H9 (cell line): ENCODE measurements at regions not wholly inside any gene's neighbourhood (a gene's known extent, or its start where the extent isn't known, plus 50 kb on each side); places are given as distances from the start of the nearest gene placed in this dataset.

Source experiments
- DNase-seq: peaks from one replicate; pipeline ENCODE4 v3.0.0-alpha.2; 2017
- H2AFZ ChIP-seq: one replicate; pipeline ENCODE4 v1.6.1; 2013; ENCODE audit warnings: mild to moderate bottlenecking, low read length, control low read depth, moderate library complexity
- H2AK5ac ChIP-seq: 2 replicates; pipeline ENCODE4 v1.6.1; 2013; ENCODE audit warnings: low read length, control low read depth, mixed read lengths; ENCODE audit not compliant: insufficient read length
- H2BK120ac ChIP-seq: one replicate; pipeline ENCODE4 v1.6.1; 2013; ENCODE audit warnings: low read depth, mild to moderate bottlenecking, low read length, control low read depth, inconsistent platforms; ENCODE audit not compliant: poor library complexity, severe bottlenecking
- H2BK12ac ChIP-seq: 2 replicates; pipeline ENCODE4 v1.6.1; 2013; ENCODE audit warnings: low read length, control low read depth, mixed read lengths, low read depth; ENCODE audit not compliant: insufficient read length
- H2BK15ac ChIP-seq: 2 replicates; pipeline ENCODE4 v1.6.1; 2013; ENCODE audit warnings: low read depth, low read length, control low read depth
- H2BK20ac ChIP-seq: one replicate; pipeline ENCODE4 v1.6.1; 2013; ENCODE audit warnings: low read depth, mild to moderate bottlenecking, low read length, control low read depth, inconsistent platforms; ENCODE audit not compliant: poor library complexity, severe bottlenecking
- H2BK5ac ChIP-seq: 2 replicates; pipeline ENCODE4 v1.6.1; 2013; ENCODE audit warnings: low read length, control low read depth, mixed read lengths; ENCODE audit not compliant: insufficient read length
- H3K14ac ChIP-seq: 2 replicates; pipeline ENCODE4 v1.6.1; 2013; ENCODE audit warnings: low read length, control low read depth; ENCODE audit not compliant: insufficient read depth
- H3K18ac ChIP-seq: 2 replicates; pipeline ENCODE4 v1.6.1; 2013; ENCODE audit warnings: low read depth, mild to moderate bottlenecking, mixed read lengths, low read length, control low read depth; ENCODE audit not compliant: insufficient read length
- H3K23ac ChIP-seq: 2 replicates; pipeline ENCODE4 v1.6.1; 2013; ENCODE audit warnings: low read length, control low read depth, mixed read lengths, low read depth; ENCODE audit not compliant: insufficient read length
- H3K23me2 ChIP-seq: 2 replicates; pipeline ENCODE4 v1.6.1; 2013; ENCODE audit warnings: low read depth, mild to moderate bottlenecking, mixed read lengths, low read length, control low read depth; ENCODE audit not compliant: insufficient read length, poor library complexity, severe bottlenecking
- H3K27ac ChIP-seq: 2 replicates; pipeline ENCODE4 v1.5.1; 2013; ENCODE audit warnings: low read length, control low read depth, mixed read lengths, low read depth; ENCODE audit not compliant: insufficient read length
- H3K27me3 ChIP-seq: 2 replicates; pipeline ENCODE4 v1.6.1; 2013; ENCODE audit warnings: low read length, control low read depth, inconsistent platforms; ENCODE audit not compliant: insufficient read depth
- H3K4ac ChIP-seq: 2 replicates; pipeline ENCODE4 v1.6.1; 2013; ENCODE audit warnings: low read depth, mild to moderate bottlenecking, control low read depth, inconsistent platforms, low read length, moderate library complexity
- H3K4me1 ChIP-seq: 2 replicates; pipeline ENCODE4 v1.6.1; 2013; ENCODE audit warnings: low read length, control low read depth, inconsistent platforms; ENCODE audit not compliant: insufficient read depth
- H3K4me2 ChIP-seq: 2 replicates; pipeline ENCODE4 v1.6.1; 2013; ENCODE audit warnings: low read length, control low read depth, mixed read lengths; ENCODE audit not compliant: insufficient read length, insufficient read depth
- H3K56ac ChIP-seq: 2 replicates; pipeline ENCODE4 v1.6.1; 2013; ENCODE audit warnings: low read depth, mild to moderate bottlenecking, mixed read lengths, low read length, control low read depth; ENCODE audit not compliant: insufficient read length
- H3K79me1 ChIP-seq: 2 replicates; pipeline ENCODE4 v1.6.1; 2013; ENCODE audit warnings: low read depth, mild to moderate bottlenecking, moderate library complexity, low read length, control low read depth, inconsistent platforms; ENCODE audit not compliant: insufficient read depth, poor library complexity, severe bottlenecking
- H3K79me2 ChIP-seq: 2 replicates; pipeline ENCODE4 v1.6.1; 2013; ENCODE audit warnings: low read length, control low read depth, inconsistent platforms; ENCODE audit not compliant: insufficient read depth
- H3K9ac ChIP-seq: 2 replicates; pipeline ENCODE4 v1.6.1; 2013; ENCODE audit warnings: low read length, control low read depth, mixed read lengths; ENCODE audit not compliant: insufficient read length; ENCODE audit errors: extremely low read depth
- H3K9me3 ChIP-seq: one replicate; pipeline ENCODE4 v1.6.1; 2013; ENCODE audit warnings: low read depth, low read length, inconsistent platforms; ENCODE audit not compliant: control insufficient read depth
- H3T11ph ChIP-seq: one replicate; pipeline ENCODE4 v1.6.1; 2013; ENCODE audit warnings: mild to moderate bottlenecking, low read length, control low read depth, inconsistent platforms
- H4K20me1 ChIP-seq: one replicate; pipeline ENCODE4 v1.6.1; 2013; ENCODE audit not compliant: control insufficient read depth, insufficient read length, insufficient read depth
- H4K5ac ChIP-seq: 2 replicates; pipeline ENCODE4 v1.6.1; 2013; ENCODE audit warnings: low read depth, mild to moderate bottlenecking, mixed read lengths, low read length, control low read depth; ENCODE audit not compliant: insufficient read length
- H4K8ac ChIP-seq: replicated peaks from 2 replicates; pipeline ENCODE4 v1.6.1; 2013; ENCODE audit warnings: low read length, control low read depth, mixed read lengths, low read depth; ENCODE audit not compliant: insufficient read length
- H4K91ac ChIP-seq: 2 replicates; pipeline ENCODE4 v1.6.1; 2013; ENCODE audit warnings: low read depth, mild to moderate bottlenecking, moderate library complexity, mixed read lengths, low read length, control low read depth; ENCODE audit not compliant: insufficient read length
- H3K27ac Mint-ChIP-seq, 3 experiments: 2 replicates in 2 of 3; 3 replicates in 1 of 3; pipeline ENCODE4 v1.8.0; 2020 to 2021; ENCODE audit warnings: mixed read lengths in 3 of 3, mild to moderate bottlenecking in 1 of 3, moderate library complexity in 1 of 3
- H3K27me3 Mint-ChIP-seq: 2 replicates; pipeline ENCODE4 v1.8.0; 2021; ENCODE audit warnings: low read depth, mild to moderate bottlenecking, moderate library complexity, mixed read lengths
- H3K36me3 Mint-ChIP-seq, 3 experiments: 2 replicates in 2 of 3; 3 replicates in 1 of 3; pipeline ENCODE4 v1.8.0; 2020 to 2021; ENCODE audit warnings: low read depth in 3 of 3, mixed read lengths in 3 of 3; ENCODE audit not compliant: insufficient read depth in 1 of 3
- H3K4me1 Mint-ChIP-seq, 2 experiments: 2 replicates each; pipeline ENCODE4 v1.8.0; 2020; ENCODE audit warnings: mixed read lengths in 2 of 2
- H3K4me3 Mint-ChIP-seq, 2 experiments: 2 replicates in 1 of 2; 3 replicates in 1 of 2; pipeline ENCODE4 v1.8.0; 2020 to 2021; ENCODE audit warnings: mild to moderate bottlenecking in 2 of 2, mixed read lengths in 2 of 2, moderate library complexity in 1 of 2
- H3K9me3 Mint-ChIP-seq, 2 experiments: 2 replicates in 1 of 2; 3 replicates in 1 of 2; pipeline ENCODE4 v1.8.0; 2020; ENCODE audit warnings: mild to moderate bottlenecking in 2 of 2, mixed read lengths in 2 of 2, moderate library complexity in 1 of 2
- CTCF ChIP-seq: fragments of 200-600 bp; sonication (generic); conservative IDR thresholded peaks from 3 replicates; pipeline ENCODE4 v1.8.0; 2021; ENCODE audit warnings: antibody characterized with exemption, mild to moderate bottlenecking

GRCh38 chr14:83485591-83485990 lies 1951.9 kb upstream of the SEL1L start:
- no peaks in the 10 kb centered on the region for H3K9me3 ChIP-seq
- H3K4me1 ChIP-seq: no peaks in the 10 kb centered on the region
- no peak overlapping the region for H3K18ac ChIP-seq
- H2BK15ac ChIP-seq: no peak overlapping the region
- H3K27me3 ChIP-seq: no peaks in the 10 kb centered on the region
- no peaks in the 10 kb centered on the region for H3K79me1 ChIP-seq
- no peak overlapping the region for H3K4ac ChIP-seq
- H3K23ac ChIP-seq: no peak overlapping the region
- H3K9me3 Mint-ChIP-seq: no peaks in the 10 kb centered on the region
- no peak overlapping the region for H4K91ac ChIP-seq
- no peak overlapping the region for H3K56ac ChIP-seq
- H3K9ac ChIP-seq: no peak overlapping the region
- H3K27me3 Mint-ChIP-seq: no peaks in the 10 kb centered on the region
- no peak overlapping the region for H3K27ac Mint-ChIP-seq
- H3K14ac ChIP-seq: no peak overlapping the region
- H3T11ph ChIP-seq: no peak overlapping the region
- no peak for DNase-seq
- no peak overlapping the region for H2BK20ac ChIP-seq
- H2AFZ ChIP-seq: no peak overlapping the region
- H3K4me3 Mint-ChIP-seq: no peak overlapping the region
- H2BK5ac ChIP-seq: no peak overlapping the region
- H3K4me2 ChIP-seq: no peak overlapping the region
- no peaks in the 10 kb centered on the region for H3K4me1 Mint-ChIP-seq
- no peaks in the 10 kb centered on the region for H3K23me2 ChIP-seq
- no peak overlapping the region for H2BK120ac ChIP-seq
- no peaks in the 10 kb centered on the region for H4K20me1 ChIP-seq
- H2BK12ac ChIP-seq: no peak overlapping the region
- no peak for TF ChIP-seq CTCF
- no peak overlapping the region for H4K8ac ChIP-seq
- H2AK5ac ChIP-seq: no peak overlapping the region
- no peaks in the 10 kb centered on the region; a peak in 1 of 7 replicates for H3K36me3 Mint-ChIP-seq
- no peak overlapping the region for H4K5ac ChIP-seq
- H3K27ac ChIP-seq: no peak overlapping the region
- no peaks in the 10 kb centered on the region for H3K79me2 ChIP-seq
